PC-9 (cell line): ENCODE measurements at regions not wholly inside any gene's neighbourhood (a gene's known extent, or its start where the extent isn't known, plus 50 kb on each side); places are given as distances from the start of the nearest gene placed in this dataset.

Experiments used
- BruUV-seq: library from RNA; stranded (reverse); fragments of 400-500 nt; replicated peaks from 2 replicates; lab custom pipeline; 2021; lab: Mats Ljungman, UMichigan
- CTCF ChIA-PET: fragments of 300-600 bp; sonication (Branson Sonifier 250); formaldehyde crosslinking; loops from one replicate; lab custom pipeline; 2022; ENCODE audit warnings: antibody characterized with exemption; lab: Charles Lee
- POLR2A ChIA-PET: fragments of 300-600 bp; sonication (Branson Sonifier 250); formaldehyde crosslinking; loops from one replicate; lab custom pipeline; 2022; ENCODE audit warnings: antibody characterized with exemption; ENCODE audit not compliant: unreplicated experiment; lab: Charles Lee
- DNase-seq, 2 experiments: peaks; one replicate each; pipeline versions ENCODE4 v3.0.0 to v3.0.0-alpha.2; 2015 to 2022; ENCODE audit warnings: mixed read lengths in 1 of 2
- H2AFZ ChIP-seq: fragments of 200-600 bp; sonication (generic); 2 replicates; pipeline ENCODE4 v1.8.1; 2017; ENCODE audit warnings: antibody characterized with exemption
- H3F3A ChIP-seq: fragments of 200-600 bp; sonication (generic); 2 replicates; pipeline ENCODE4 v1.8.1; 2017; ENCODE audit warnings: antibody characterized with exemption, mild to moderate bottlenecking, low read depth; ENCODE audit not compliant: insufficient read depth
- H3K27ac ChIP-seq: fragments of 200-600 bp; sonication (generic); 2 replicates; pipeline ENCODE4 v1.6.1; 2016; ENCODE audit warnings: mixed run types
- H3K27me3 ChIP-seq: fragments of 200-600 bp; sonication (generic); 2 replicates; pipeline ENCODE4 v1.6.1; 2016; ENCODE audit warnings: low read depth, mixed run types; ENCODE audit not compliant: insufficient read depth
- H3K36me3 ChIP-seq: fragments of 200-600 bp; sonication (generic); 2 replicates; pipeline ENCODE4 v1.6.1; 2016; ENCODE audit warnings: low read depth, mixed run types
- H3K4me1 ChIP-seq: fragments of 200-600 bp; sonication (generic); replicated peaks from 2 replicates; pipeline ENCODE4 v1.6.1; 2016; ENCODE audit warnings: mixed run types; ENCODE audit not compliant: insufficient read depth
- H3K4me2 ChIP-seq: fragments of 200-600 bp; sonication (generic); 2 replicates; pipeline ENCODE4 v1.6.1; 2017; ENCODE audit warnings: mixed run types
- H3K4me3 ChIP-seq: fragments of 200-600 bp; sonication (generic); 2 replicates; pipeline ENCODE4 v1.6.1; 2016; ENCODE audit warnings: mixed run types
- H3K79me2 ChIP-seq: fragments of 200-600 bp; sonication (generic); 2 replicates; pipeline ENCODE4 v1.6.1; 2017; ENCODE audit warnings: low read depth, mixed run types
- H3K9me2 ChIP-seq: fragments of 200-600 bp; sonication (generic); 2 replicates; pipeline ENCODE4 v1.8.1; 2017; ENCODE audit warnings: mild to moderate bottlenecking; ENCODE audit not compliant: insufficient read depth
- H3K9me3 ChIP-seq: fragments of 200-600 bp; sonication (generic); 2 replicates; pipeline ENCODE4 v1.8.1; 2016; ENCODE audit warnings: low read depth; ENCODE audit not compliant: insufficient read depth
- H4K20me1 ChIP-seq: fragments of 200-600 bp; sonication (generic); 2 replicates; pipeline ENCODE4 v1.8.1; 2017; ENCODE audit not compliant: insufficient read depth
- CTCF ChIP-seq: fragments of 200-600 bp; sonication (generic); conservative IDR thresholded peaks from 2 replicates; pipeline ENCODE4 v1.6.1; 2017; ENCODE audit warnings: mixed run types, antibody characterized with exemption, mild to moderate bottlenecking, moderate library complexity
- EZH2 ChIP-seq: fragments of 200-600 bp; sonication (generic); IDR thresholded peaks from 2 replicates; pipeline ENCODE4 v1.8.0; 2017; ENCODE audit warnings: antibody characterized with exemption, low read depth
- intact Hi-C: fragments of 100-400 bp; cut with micrococcal nuclease; formaldehyde crosslinking; loops from one replicate; pipeline ENCODE4 v1.10.0; 2022; ENCODE audit not compliant: unreplicated experiment

- H3K36me3 ChIP-seq, result no peaks in the 10 kb centered on the region
- no peaks in the 10 kb centered on the region for H3K79me2 ChIP-seq
- no peak overlapping the region for H3K27ac ChIP-seq
- no peak overlapping the region for H3K4me3 ChIP-seq
- no peaks in the 10 kb centered on the region for H3K9me2 ChIP-seq
- DNase-seq, result no peak
- no TSS peak for BruUV-seq
- H3K9me3 ChIP-seq, result no peaks in the 10 kb centered on the region
- H3K27me3 ChIP-seq, result peaks cover 4% of the 10 kb centered on the region; the same call in 1 of the 2 replicates
- ChIA-PET POLR2A (no interaction called here), CTCF (no interaction called here)
- H4K20me1 ChIP-seq, result no peaks in the 10 kb centered on the region; the same call in none of the 2 replicates
- no peak overlapping the region for H3K4me2 ChIP-seq
- H3F3A ChIP-seq, result no peaks in the 10 kb centered on the region
- intact Hi-C loops, result no loop called here
- no peak overlapping the region for H2AFZ ChIP-seq
- no peaks in the 10 kb centered on the region for H3K4me1 ChIP-seq
- no peak for TF ChIP-seq EZH2
- no peak for TF ChIP-seq CTCF
Measured at GRCh38 chr2:16141641-16141921, 201.2 kb downstream of the MYCN start.

- peaks cover 4% of the 10 kb centered on the region; the same call in 1 of the 2 replicates for H3K27me3 ChIP-seq
- no peaks in the 10 kb centered on the region for H3K9me2 ChIP-seq
- no peak for DNase-seq
- no peaks in the 10 kb centered on the region; the same call in none of the 2 replicates for H4K20me1 ChIP-seq
- H3K4me3 ChIP-seq, result no peak overlapping the region
- H3K79me2 ChIP-seq, result no peaks in the 10 kb centered on the region
- H3K36me3 ChIP-seq, result no peaks in the 10 kb centered on the region
- no peaks in the 10 kb centered on the region for H3K9me3 ChIP-seq
- no peaks in the 10 kb centered on the region for H3F3A ChIP-seq
- BruUV-seq, result no TSS peak
- no peak for TF ChIP-seq EZH2
- no peak for TF ChIP-seq CTCF
- no peak overlapping the region for H3K4me2 ChIP-seq
- no peak overlapping the region for H3K27ac ChIP-seq
- ChIA-PET POLR2A (no interaction called here), CTCF (no interaction called here)
- intact Hi-C loops, result no loop called here
- H3K4me1 ChIP-seq, result no peaks in the 10 kb centered on the region
- no peak overlapping the region for H2AFZ ChIP-seq
Measured at GRCh38 chr2:16140771-16141640, 200.7 kb downstream of the MYCN start.

GRCh38 chr2:16139663-16140615 lies 199.6 kb downstream of the MYCN start:
- H3K36me3 ChIP-seq, result no peaks in the 10 kb centered on the region
- no peak for DNase-seq
- H4K20me1 ChIP-seq, result no peaks in the 10 kb centered on the region; the same call in none of the 2 replicates
- no peak overlapping the region for H3K4me3 ChIP-seq
- H3K27me3 ChIP-seq, result peaks cover 4% of the 10 kb centered on the region; the same call in 1 of the 2 replicates
- H3K4me1 ChIP-seq, result no peaks in the 10 kb centered on the region
- no peaks in the 10 kb centered on the region for H3K79me2 ChIP-seq
- no peak overlapping the region for H2AFZ ChIP-seq
- H3K9me3 ChIP-seq, result no peaks in the 10 kb centered on the region
- ChIA-PET CTCF (no interaction called here), POLR2A (no interaction called here)
- H3F3A ChIP-seq, result no peaks in the 10 kb centered on the region
- no TSS peak for BruUV-seq
- no peak overlapping the region for H3K4me2 ChIP-seq
- no peak overlapping the region for H3K27ac ChIP-seq
- no peaks in the 10 kb centered on the region for H3K9me2 ChIP-seq
- no peak for TF ChIP-seq EZH2
- TF ChIP-seq CTCF, result no peak
- intact Hi-C loops, result no loop called here
